ENCODE measurements at regions not wholly inside any gene's neighbourhood (a gene's known extent, or its start where the extent isn't known, plus 50 kb on each side); places are given as distances from the start of the nearest gene placed in this dataset.

- peak overlapping the region; percentile 57 for H2AFZ ChIP-seq (ENCODE audit: low read depth, low read length)
- H3K79me2 ChIP-seq (ENCODE audit: control insufficient read depth, insufficient read depth, low read length): no peaks in the 10 kb centered on the region
- FAIRE-seq (peak; percentile 46), DNase-seq (ENCODE audit: low read depth, low spot score) (peak; percentile 10)
- no peak overlapping the region for H3K27ac ChIP-seq (ENCODE audit: insufficient read depth, low read depth, low read length)
- H4K20me1 ChIP-seq (replicated peaks; ENCODE audit: control insufficient read depth, extremely low read depth, insufficient read depth, low read length): no peaks in the 10 kb centered on the region
- peaks cover 21% of the 10 kb centered on the region for H3K4me1 ChIP-seq (ENCODE audit: control insufficient read depth, extremely low read depth, insufficient read depth, low read length)
- TF ChIP-seq JUN (IDR thresholded peaks at IDR 0.05; ENCODE audit: borderline replicate concordance, insufficient read depth, insufficient read length, low read depth) (no peak), MYC (IDR thresholded peaks at IDR 0.05; ENCODE audit: low read depth, low read length) (no peak), EZH2 (IDR thresholded peaks at IDR 0.05; ENCODE audit: borderline replicate concordance, low read depth, low read length, severe bottlenecking) (no peak), MAX (IDR thresholded peaks at IDR 0.05; ENCODE audit: insufficient read depth, insufficient read length) (no peak), FOS (IDR thresholded peaks at IDR 0.05; ENCODE audit: borderline replicate concordance, insufficient read depth, low read length) (peak; percentile 37), CTCF (IDR thresholded peaks at IDR 0.05; ENCODE audit: extremely low read depth in 1 of 2, insufficient read depth in 1 of 2, low read depth in 1 of 2, low read length in 2 of 2) (no peak)
- no peaks in the 10 kb centered on the region for H3K9me3 ChIP-seq (replicated peaks; ENCODE audit: control insufficient read depth, insufficient read depth, low read length)
- H3K9me1 ChIP-seq (replicated peaks; ENCODE audit: control insufficient read depth, extremely low read depth, insufficient read depth, low read length): no peaks in the 10 kb centered on the region
- peaks cover 0 to 1% of the 10 kb centered on the region in 2 experiments for H3K27me3 ChIP-seq (ENCODE audit: control insufficient read depth in 2 of 2, insufficient read depth in 2 of 2, low read length in 2 of 2)
- CTCF ChIA-PET: interaction anchor here (1.2 to 3.1 kb wide), 2 partner anchors 9 to 23 kb away, joined by 3 to 16 read pairs; no protein-coding TSS in a partner anchor
- no peak overlapping the region for H3K9ac ChIP-seq (replicated peaks; ENCODE audit: extremely low read depth, insufficient read depth, low read length)
- BruUV-seq (replicated peaks): no TSS peak
- dilution Hi-C loops (cut with MboI; ENCODE audit: extremely low pct_ligation_motif_present, low sequenced_read_pairs): no loop called here
- H3K36me3 ChIP-seq (ENCODE audit: control insufficient read depth in 2 of 2, extremely low read depth in 1 of 2, insufficient read depth in 2 of 2, low read length in 2 of 2): no peaks in the 10 kb centered on the region
- intact Hi-C loops (cut with micrococcal nuclease): no loop called here
- POLR2A ChIA-PET: no interaction called here
- H3K4me2 ChIP-seq (ENCODE audit: insufficient read depth, low read length): no peak overlapping the region
- H3K4me3 ChIP-seq (replicated peaks in 1 of 3; ENCODE audit: insufficient read depth in 1 of 3, low read depth in 1 of 3, low read length in 3 of 3): no peak overlapping the region
These were observed 61.1 kb downstream of the SCN11A start for GRCh38 chr3:38990621-38991020.
